HEK293T (cell line): ENCODE measurements at regions not wholly inside any gene's neighbourhood (a gene's known extent, or its start where the extent isn't known, plus 50 kb on each side); places are given as distances from the start of the nearest gene placed in this dataset.
"Not testable (repeated sequence)": the region's sequence is repeated elsewhere in the genome, so short reads cannot be mapped to it uniquely, and the experiment has no call there.

Experiments used
- CTCF ChIA-PET: fragments of 350-600 bp; formaldehyde crosslinking; extraction: SDS; loops from one replicate; lab custom pipeline; 2021; ENCODE audit warnings: antibody characterized with exemption, inconsistent platforms; lab: Yijun Ruan, JAX
- POLR2A ChIA-PET: fragments of 350-600 bp; formaldehyde crosslinking; extraction: SDS; loops from one replicate; lab custom pipeline; 2020; ENCODE audit warnings: antibody characterized with exemption, inconsistent platforms; lab: Yijun Ruan, JAX
- DNase-seq: peaks from one replicate; pipeline ENCODE4 v3.0.0; 2012; ENCODE audit warnings: mixed read lengths; ENCODE audit errors: extremely low spot score
- ARNT ChIP-seq: fragments of 450-650 bp; IDR thresholded peaks from 2 replicates; pipeline ENCODE4 v1.6.1; 2017; ENCODE audit warnings: mild to moderate bottlenecking
- BHLHE40 ChIP-seq: fragments of 450-650 bp; IDR thresholded peaks from 2 replicates; pipeline ENCODE4 v1.6.1; 2016; ENCODE audit warnings: mild to moderate bottlenecking, moderate library complexity, borderline replicate concordance
- CTBP1 ChIP-seq: fragments of 450-650 bp; IDR thresholded peaks from 2 replicates; pipeline ENCODE4 v1.6.1; 2016; ENCODE audit warnings: borderline replicate concordance
- ELF4 ChIP-seq: fragments of 450-650 bp; IDR thresholded peaks from 2 replicates; pipeline ENCODE4 v1.6.1; 2017; ENCODE audit warnings: antibody characterized with exemption
- FOXA1 ChIP-seq: fragments of 450-650 bp; IDR thresholded peaks from 2 replicates; pipeline ENCODE4 v1.6.1; 2016; ENCODE audit warnings: mild to moderate bottlenecking
- FOXK2 ChIP-seq: fragments of 450-650 bp; IDR thresholded peaks from 2 replicates; pipeline ENCODE4 v1.6.1; 2016; ENCODE audit warnings: mild to moderate bottlenecking
- FOXM1 ChIP-seq: fragments of 450-650 bp; IDR thresholded peaks from 2 replicates; pipeline ENCODE4 v1.6.1; 2017; ENCODE audit warnings: mild to moderate bottlenecking, borderline replicate concordance
- HDGF ChIP-seq: fragments of 450-650 bp; IDR thresholded peaks from 2 replicates; pipeline ENCODE4 v1.6.1; 2017; ENCODE audit warnings: antibody characterized with exemption, borderline replicate concordance
- L3MBTL2 ChIP-seq: fragments of 450-650 bp; conservative IDR thresholded peaks from 2 replicates; pipeline ENCODE4 v1.6.1; 2016; ENCODE audit warnings: mild to moderate bottlenecking
- LEF1 ChIP-seq: fragments of 450-650 bp; IDR thresholded peaks from 2 replicates; pipeline ENCODE4 v1.6.1; 2017; ENCODE audit warnings: mild to moderate bottlenecking, borderline replicate concordance
- NFRKB ChIP-seq: fragments of 450-650 bp; IDR thresholded peaks from 2 replicates; pipeline ENCODE4 v1.6.1; 2016; ENCODE audit warnings: mild to moderate bottlenecking, moderate library complexity
- SP1 ChIP-seq: fragments of 450-650 bp; IDR thresholded peaks from 2 replicates; pipeline ENCODE4 v1.6.1; 2017
- SUZ12 ChIP-seq: fragments of 450-650 bp; IDR thresholded peaks from 2 replicates; pipeline ENCODE4 v1.6.1; 2016; ENCODE audit warnings: mild to moderate bottlenecking
- TARDBP ChIP-seq: fragments of 450-650 bp; IDR thresholded peaks from 2 replicates; pipeline ENCODE4 v1.6.1; 2016
- ZNF384 ChIP-seq: fragments of 450-650 bp; IDR thresholded peaks from 2 replicates; pipeline ENCODE4 v1.6.1; 2016
- TF ChIP-seq, protein P1 (sequence below): fragments of 450-650 bp; IDR thresholded peaks from 2 replicates; pipeline ENCODE4 v1.6.1; 2016

DNA sequence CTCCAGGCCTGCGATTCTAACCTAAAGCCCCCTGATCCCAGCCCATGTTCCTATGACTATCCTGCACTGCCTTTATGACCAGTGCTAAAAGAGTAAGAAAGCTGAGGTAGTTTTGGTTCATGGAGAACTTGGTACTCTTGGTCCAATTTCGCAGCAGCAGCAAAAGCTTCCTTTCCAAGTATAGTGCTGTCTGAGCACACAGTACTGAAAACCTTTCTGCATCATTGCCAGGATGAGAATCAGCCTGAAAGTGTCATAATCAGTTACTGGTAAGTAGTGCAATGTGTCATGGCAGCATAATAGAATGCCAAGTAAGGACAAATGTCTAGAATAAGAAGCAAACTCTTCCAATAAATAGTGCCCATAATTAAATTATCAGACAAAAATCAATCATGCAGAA lies 889.6 kb upstream of the ADGRL4 start:
- DNase-seq, result no peak
- ChIA-PET CTCF (no interaction called here), POLR2A (no interaction called here)
- no peak for TF ChIP-seq TARDBP

DNA sequence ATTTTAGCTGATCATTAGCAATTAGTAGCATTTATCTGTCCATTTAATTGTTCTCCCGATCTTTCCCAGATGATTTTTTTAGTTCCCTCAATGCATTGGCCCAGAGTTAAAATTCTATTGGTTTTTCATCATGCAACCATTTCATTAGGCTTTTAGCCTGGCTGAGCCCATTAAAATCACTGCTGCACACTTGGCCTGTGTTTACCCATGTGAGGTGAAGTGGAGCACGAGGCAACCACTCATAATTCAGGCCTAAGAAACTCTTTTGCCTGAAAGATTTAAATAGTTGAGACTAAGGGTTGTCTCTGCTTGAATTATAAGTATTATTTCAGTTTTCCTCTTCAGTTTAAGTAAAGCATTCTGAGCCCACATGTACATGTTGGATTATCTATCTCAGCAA lies 889.0 kb upstream of the ADGRL4 start:
- CTCF ChIA-PET, result no interaction called here
- DNase-seq, result no peak
- TF ChIP-seq L3MBTL2, result no peak
- TF ChIP-seq FOXK2, result no peak
- TF ChIP-seq NFRKB, result no peak
- no peak for TF ChIP-seq SP1
- TF ChIP-seq LEF1, result no peak
- TF ChIP-seq BHLHE40, result no peak
- no peak for TF ChIP-seq FOXM1
- no peak for TF ChIP-seq HDGF
- TF ChIP-seq, protein P1, sequence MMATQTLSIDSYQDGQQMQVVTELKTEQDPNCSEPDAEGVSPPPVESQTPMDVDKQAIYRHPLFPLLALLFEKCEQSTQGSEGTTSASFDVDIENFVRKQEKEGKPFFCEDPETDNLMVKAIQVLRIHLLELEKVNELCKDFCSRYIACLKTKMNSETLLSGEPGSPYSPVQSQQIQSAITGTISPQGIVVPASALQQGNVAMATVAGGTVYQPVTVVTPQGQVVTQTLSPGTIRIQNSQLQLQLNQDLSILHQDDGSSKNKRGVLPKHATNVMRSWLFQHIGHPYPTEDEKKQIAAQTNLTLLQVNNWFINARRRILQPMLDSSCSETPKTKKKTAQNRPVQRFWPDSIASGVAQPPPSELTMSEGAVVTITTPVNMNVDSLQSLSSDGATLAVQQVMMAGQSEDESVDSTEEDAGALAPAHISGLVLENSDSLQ, result no peak
- no peak for TF ChIP-seq CTBP1
- no peak for TF ChIP-seq SUZ12
- no peak for TF ChIP-seq ARNT
- TF ChIP-seq ELF4, result no peak
- no peak for TF ChIP-seq FOXA1
- TF ChIP-seq TARDBP, result no peak
- POLR2A ChIA-PET, result no interaction called here

DNA sequence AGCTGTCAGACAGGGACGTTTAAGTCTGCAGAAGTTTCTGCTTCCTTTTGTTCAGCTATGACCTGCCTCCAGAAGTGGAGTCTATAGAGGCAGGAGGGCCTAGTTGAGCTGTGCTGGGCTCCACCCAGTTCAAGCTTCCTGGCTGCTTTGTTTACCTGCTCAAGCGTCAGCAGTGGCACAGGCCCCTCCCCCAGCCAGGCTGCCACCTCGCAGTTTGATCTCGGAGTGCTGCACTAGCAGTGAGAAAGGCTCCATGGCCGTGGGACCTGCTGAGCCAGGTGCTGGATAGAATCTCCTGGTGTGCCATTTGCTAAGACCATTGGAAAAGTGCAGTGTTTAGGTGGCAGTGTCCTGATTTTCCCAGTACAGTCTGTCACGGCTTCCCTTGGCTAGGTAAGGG lies 887.6 kb upstream of the ADGRL4 start:
- POLR2A ChIA-PET, DNase-seq, CTCF ChIA-PET: not testable (repeated sequence)

DNA sequence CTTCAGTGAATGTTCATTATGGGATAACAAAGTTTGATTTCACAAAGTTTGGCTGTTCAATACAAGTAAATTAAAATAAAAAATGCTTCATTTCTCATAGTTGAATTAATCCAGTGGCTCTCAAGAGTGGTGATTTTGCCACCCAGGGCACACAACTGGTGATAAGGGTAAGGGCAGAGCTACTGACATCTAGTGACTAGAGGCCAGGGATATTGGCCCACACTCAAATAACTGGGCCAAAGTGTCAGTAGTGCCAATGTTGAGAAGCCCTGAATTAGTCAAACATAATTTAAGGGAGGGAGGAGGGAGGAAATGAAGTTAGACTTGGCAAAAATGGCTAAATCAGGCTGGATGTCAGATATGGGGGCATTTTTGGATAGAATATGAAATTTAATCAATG lies 880.5 kb upstream of the ADGRL4 start:
- no peak for TF ChIP-seq SUZ12
- no peak for TF ChIP-seq FOXM1
- no peak for TF ChIP-seq FOXK2
- TF ChIP-seq CTBP1, result no peak
- TF ChIP-seq L3MBTL2, result no peak
- no peak for TF ChIP-seq BHLHE40
- no peak for TF ChIP-seq ARNT
- TF ChIP-seq LEF1, result no peak
- TF ChIP-seq ZNF384, result no peak
- TF ChIP-seq NFRKB, result no peak
- no peak for TF ChIP-seq FOXA1
- no peak for TF ChIP-seq ELF4
- TF ChIP-seq HDGF, result no peak
- TF ChIP-seq SP1, result no peak
- no peak for TF ChIP-seq TARDBP
- TF ChIP-seq, protein P1, result no peak
- CTCF ChIA-PET, result no interaction called here
- POLR2A ChIA-PET, result no interaction called here
- DNase-seq, result no peak

DNA sequence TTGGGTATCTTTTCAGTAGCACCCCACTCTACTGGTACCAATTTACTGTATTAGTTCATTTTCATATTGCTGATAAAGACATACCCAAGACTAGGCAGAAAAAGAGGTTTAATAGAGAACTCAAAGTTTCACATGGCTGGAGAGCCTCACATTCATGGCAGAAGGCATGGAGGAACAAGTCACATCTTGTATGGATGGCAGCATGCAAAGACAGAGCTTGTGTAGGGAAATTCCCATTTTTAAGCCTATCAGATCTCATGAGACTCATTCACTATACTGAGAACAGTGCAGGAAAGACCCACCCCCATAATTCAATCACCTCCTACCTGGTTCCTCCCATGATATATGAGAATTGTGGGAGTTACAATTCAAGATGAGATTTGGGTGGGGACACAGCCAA lies 878.6 kb upstream of the ADGRL4 start:
- no peak for TF ChIP-seq CTBP1
- no peak for TF ChIP-seq LEF1
- no peak for TF ChIP-seq FOXA1
- ChIA-PET POLR2A (no interaction called here), CTCF (no interaction called here)
- no peak for DNase-seq

DNA sequence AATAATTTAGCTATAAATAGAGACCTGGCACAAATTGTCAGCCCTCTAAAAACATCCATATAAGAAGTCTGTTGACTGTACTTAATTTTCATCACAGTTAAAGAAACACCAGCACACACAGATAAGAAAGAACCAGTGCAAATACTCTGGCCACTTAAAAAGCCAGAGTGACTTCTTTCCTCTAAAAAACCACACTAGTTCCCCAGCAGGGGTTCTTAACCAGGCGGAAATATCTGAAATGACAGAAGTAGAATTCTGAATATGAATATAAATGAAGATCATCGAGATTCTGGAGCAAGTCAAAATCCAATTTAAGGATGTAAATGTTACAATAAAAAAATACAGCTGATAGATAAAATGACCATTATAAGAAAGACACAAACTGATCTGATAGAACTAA lies 870.6 kb upstream of the ADGRL4 start:
- DNase-seq, result no peak
- ChIA-PET POLR2A (no interaction called here), CTCF (no interaction called here)
- TF ChIP-seq ZNF384, result no peak
- TF ChIP-seq SUZ12, result no peak
- no peak for TF ChIP-seq FOXK2
- TF ChIP-seq BHLHE40, result no peak
- no peak for TF ChIP-seq ELF4
- no peak for TF ChIP-seq FOXA1
- TF ChIP-seq ARNT, result no peak
- TF ChIP-seq L3MBTL2, result no peak
- no peak for TF ChIP-seq NFRKB
- TF ChIP-seq LEF1, result no peak
- no peak for TF ChIP-seq HDGF
- no peak for TF ChIP-seq TARDBP
- TF ChIP-seq, protein P1, result no peak
- no peak for TF ChIP-seq CTBP1
- no peak for TF ChIP-seq SP1
- TF ChIP-seq FOXM1, result no peak

DNA sequence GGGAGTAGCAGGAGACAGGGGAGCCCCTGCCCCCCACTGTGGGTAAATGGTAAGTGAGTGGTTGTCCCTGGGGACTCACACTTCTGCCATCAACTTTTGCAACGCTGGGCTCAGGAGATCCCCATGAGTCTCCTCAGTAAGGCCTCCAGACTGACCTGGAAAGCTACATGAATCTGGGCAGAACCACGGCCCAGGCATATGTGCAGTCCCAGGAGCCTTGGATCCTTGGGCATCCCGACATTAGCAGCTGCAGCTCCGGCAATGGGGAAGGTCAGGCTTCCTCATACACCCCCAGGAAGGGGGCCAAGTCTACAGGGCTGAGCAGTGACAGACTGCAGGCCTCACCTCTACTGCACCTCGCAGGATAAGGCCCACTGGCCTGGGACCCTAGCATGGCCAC lies 868.7 kb upstream of the ADGRL4 start:
- CTCF ChIA-PET, result no interaction called here
- POLR2A ChIA-PET, result no interaction called here
- no peak for TF ChIP-seq TARDBP
- no peak for TF ChIP-seq BHLHE40
- TF ChIP-seq LEF1, result no peak
- no peak for TF ChIP-seq ELF4
- TF ChIP-seq, protein P1, result no peak
- no peak for DNase-seq
